Activated naive CD4-positive, alpha-beta T cell treated with anti-CD3 and anti-CD28 coated beads, Interleukin-2, amount 10 ng/mL, durations not matched to agents 7 days and 5 days (primary cell): ENCODE measurements at regions not wholly inside any gene's neighbourhood (a gene's known extent, or its start where the extent isn't known, plus 50 kb on each side); places are given as distances from the start of the nearest gene placed in this dataset.

Source experiments
- CTCF ChIA-PET: fragments of 350-600 bp; sonication (Branson Sonifier 250); formaldehyde crosslinking; loops from one replicate; lab custom pipeline; 2021; ENCODE audit warnings: antibody characterized with exemption; lab: Charles Lee
- DNase-seq: peaks from one replicate; pipeline ENCODE4 v3.0.0-alpha.2; 2020
- H3K27ac Mint-ChIP-seq: one replicate; pipeline ENCODE4 v1.8.0; 2021; ENCODE audit warnings: mild to moderate bottlenecking, moderate library complexity, mixed read lengths
- H3K27me3 Mint-ChIP-seq: one replicate; pipeline ENCODE4 v1.8.0; 2021; ENCODE audit warnings: mild to moderate bottlenecking, mixed read lengths
- H3K36me3 Mint-ChIP-seq: one replicate; pipeline ENCODE4 v1.8.0; 2021; ENCODE audit warnings: mixed read lengths
- H3K4me1 Mint-ChIP-seq: one replicate; pipeline ENCODE4 v1.8.0; 2021; ENCODE audit warnings: mixed read lengths
- H3K4me3 Mint-ChIP-seq: one replicate; pipeline ENCODE4 v1.8.0; 2021; ENCODE audit warnings: mild to moderate bottlenecking, moderate library complexity, mixed read lengths
- H3K9me3 Mint-ChIP-seq: one replicate; pipeline ENCODE4 v1.8.0; 2021; ENCODE audit warnings: mixed read lengths

GRCh38 chr4:18403327-18403726 is 381.8 kb upstream of the LCORL start:
- Mint-ChIP-seq H3K36me3 (no peaks in the 10 kb centered on the region), H3K27me3 (no peaks in the 10 kb centered on the region), H3K4me3 (no peak overlapping the region), H3K4me1 (no peaks in the 10 kb centered on the region), H3K9me3 (no peaks in the 10 kb centered on the region), H3K27ac (no peak overlapping the region)
- no peak for DNase-seq
- CTCF ChIA-PET = no interaction called here

GRCh38 chr4:18401868-18402267 is 380.3 kb upstream of the LCORL start:
- DNase-seq = no peak
- Mint-ChIP-seq H3K27me3 (no peaks in the 10 kb centered on the region), H3K4me1 (no peaks in the 10 kb centered on the region), H3K27ac (no peak overlapping the region), H3K4me3 (no peak overlapping the region), H3K9me3 (no peaks in the 10 kb centered on the region), H3K36me3 (no peaks in the 10 kb centered on the region)
- CTCF ChIA-PET = no interaction called here

GRCh38 chr4:18401425-18401824 is 379.9 kb upstream of the LCORL start:
- DNase-seq = no peak
- Mint-ChIP-seq H3K9me3 (no peaks in the 10 kb centered on the region), H3K27me3 (no peaks in the 10 kb centered on the region), H3K4me1 (no peaks in the 10 kb centered on the region), H3K4me3 (no peak overlapping the region), H3K36me3 (no peaks in the 10 kb centered on the region), H3K27ac (no peak overlapping the region)
- CTCF ChIA-PET = no interaction called here

DNA sequence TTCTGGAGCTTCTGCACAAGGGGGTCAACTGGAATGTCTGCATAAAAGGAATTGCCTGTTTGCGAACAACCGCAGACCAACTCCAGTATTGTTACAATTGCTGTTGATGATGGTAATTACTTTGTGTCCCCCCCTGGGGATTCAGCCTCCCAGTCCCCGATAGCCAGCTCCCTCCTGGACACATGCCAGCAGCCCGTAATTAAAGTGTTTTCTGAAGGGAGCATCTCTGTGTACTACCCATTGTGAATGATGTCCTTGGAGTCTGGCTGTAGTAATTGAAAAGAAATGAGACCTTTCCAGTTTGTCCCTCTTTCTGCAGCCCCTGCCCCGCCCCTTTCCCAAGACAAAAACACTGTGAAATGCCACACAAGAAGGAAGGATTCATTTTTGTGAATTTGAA is 377.1 kb upstream of the LCORL start:
- Mint-ChIP-seq H3K4me3 (no peak overlapping the region), H3K9me3 (no peaks in the 10 kb centered on the region), H3K36me3 (no peaks in the 10 kb centered on the region), H3K27me3 (no peaks in the 10 kb centered on the region), H3K4me1 (no peaks in the 10 kb centered on the region), H3K27ac (no peak overlapping the region)
- CTCF ChIA-PET = interaction anchor here (0.8 kb wide), 1 partner anchor 17 kb away, joined by 3 read pairs; no protein-coding TSS in a partner anchor
- DNase-seq = no peak

- no peaks in the 10 kb centered on the region for H3K36me3 Mint-ChIP-seq
- H3K4me1 Mint-ChIP-seq = no peaks in the 10 kb centered on the region
- CTCF ChIA-PET = no interaction called here
- H3K27me3 Mint-ChIP-seq = no peaks in the 10 kb centered on the region
- no peak for DNase-seq
- H3K9me3 Mint-ChIP-seq = no peaks in the 10 kb centered on the region
- no peak overlapping the region for H3K4me3 Mint-ChIP-seq
- no peak overlapping the region for H3K27ac Mint-ChIP-seq
Measured at GRCh38 chr4:18397681-18398390, 376.3 kb upstream of the LCORL start.

DNA sequence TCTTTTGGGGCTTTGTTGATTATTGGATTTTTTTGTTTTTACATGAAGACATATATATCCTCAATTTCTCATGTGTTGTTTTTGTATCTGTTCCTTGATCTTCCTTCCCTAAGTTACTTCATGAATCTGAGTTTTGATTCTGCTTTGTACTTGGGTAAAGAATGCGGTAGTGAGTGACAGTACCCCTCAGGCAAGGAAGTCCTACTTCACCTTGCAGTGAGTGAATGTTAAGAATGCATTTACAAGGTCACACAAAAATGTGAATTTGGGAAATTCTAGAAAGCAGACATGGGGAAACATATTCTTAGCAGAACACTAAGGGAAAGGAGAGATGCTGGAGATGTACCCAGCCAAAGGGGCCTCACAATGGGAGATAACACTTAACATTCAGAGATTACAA is 373.1 kb upstream of the LCORL start:
- H3K9me3 Mint-ChIP-seq = no peaks in the 10 kb centered on the region
- CTCF ChIA-PET = no interaction called here
- H3K4me1 Mint-ChIP-seq = no peaks in the 10 kb centered on the region

DNA sequence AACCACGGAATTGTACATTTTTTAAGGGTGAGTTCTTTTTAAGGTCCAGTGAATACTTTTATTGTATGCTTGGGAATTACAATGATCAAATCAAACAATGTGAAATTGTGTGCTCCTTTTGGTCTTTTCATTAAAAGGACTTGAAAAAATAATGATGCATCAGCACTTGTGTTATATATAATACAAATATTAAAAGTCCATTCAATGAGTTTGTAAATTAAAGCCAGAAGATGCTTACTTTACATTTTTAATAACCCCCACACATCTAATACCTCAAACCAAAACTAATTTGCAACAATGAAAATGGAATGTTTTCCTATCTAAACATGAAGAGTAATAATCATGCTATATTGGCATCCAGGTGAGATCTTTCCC is 369.8 kb upstream of the LCORL start:
- Mint-ChIP-seq H3K9me3 (no peaks in the 10 kb centered on the region), H3K4me1 (no peaks in the 10 kb centered on the region), H3K4me3 (no peak overlapping the region), H3K36me3 (no peaks in the 10 kb centered on the region), H3K27ac (no peak overlapping the region), H3K27me3 (no peaks in the 10 kb centered on the region)
- CTCF ChIA-PET = no interaction called here
- DNase-seq = no peak

More for the DNA sequence above, 373.1 kb upstream of the LCORL start:
- Mint-ChIP-seq H3K27me3 (no peaks in the 10 kb centered on the region), H3K4me3 (no peak overlapping the region), H3K36me3 (no peaks in the 10 kb centered on the region), H3K27ac (no peak overlapping the region)
- DNase-seq = no peak

GRCh38 chr4:18390655-18391353 is 369.2 kb upstream of the LCORL start:
- H3K36me3 Mint-ChIP-seq = no peaks in the 10 kb centered on the region
- H3K27me3 Mint-ChIP-seq = no peaks in the 10 kb centered on the region
- H3K27ac Mint-ChIP-seq = no peak overlapping the region
- CTCF ChIA-PET = no interaction called here
- H3K4me1 Mint-ChIP-seq = no peaks in the 10 kb centered on the region
- H3K4me3 Mint-ChIP-seq = no peak overlapping the region
- H3K9me3 Mint-ChIP-seq = no peaks in the 10 kb centered on the region
- DNase-seq = no peak

DNA sequence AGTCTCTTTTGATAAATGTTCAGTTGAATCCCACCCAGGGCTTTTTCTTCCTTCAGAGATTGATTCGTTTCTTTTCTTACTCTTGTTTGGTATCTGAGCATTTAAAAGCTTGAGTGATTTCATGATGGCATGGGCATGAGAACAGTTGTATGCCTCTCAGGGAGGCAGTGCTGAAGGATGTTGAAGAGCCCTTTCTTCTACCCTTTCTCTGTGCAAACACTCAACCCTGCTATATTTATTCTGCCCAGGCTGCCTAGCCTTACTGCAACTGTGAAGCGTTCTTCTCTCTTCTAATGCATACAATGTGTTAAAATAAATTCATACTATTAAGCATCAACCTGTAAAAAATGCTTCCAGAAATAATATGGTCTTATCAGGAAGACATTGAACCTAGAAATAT is 367.6 kb upstream of the LCORL start:
- no peak for DNase-seq
- Mint-ChIP-seq H3K27me3 (no peaks in the 10 kb centered on the region), H3K4me3 (no peak overlapping the region), H3K4me1 (no peaks in the 10 kb centered on the region), H3K36me3 (no peaks in the 10 kb centered on the region), H3K27ac (no peak overlapping the region), H3K9me3 (no peaks in the 10 kb centered on the region)
- CTCF ChIA-PET = no interaction called here

- no peaks in the 10 kb centered on the region for H3K27me3 Mint-ChIP-seq
- H3K4me1 Mint-ChIP-seq = no peaks in the 10 kb centered on the region
- DNase-seq = no peak
- CTCF ChIA-PET = no interaction called here
- H3K27ac Mint-ChIP-seq = no peak overlapping the region
- H3K9me3 Mint-ChIP-seq = no peaks in the 10 kb centered on the region
- H3K4me3 Mint-ChIP-seq = no peak overlapping the region
- no peaks in the 10 kb centered on the region for H3K36me3 Mint-ChIP-seq
Measured at GRCh38 chr4:18388039-18388438, 366.5 kb upstream of the LCORL start.

DNA sequence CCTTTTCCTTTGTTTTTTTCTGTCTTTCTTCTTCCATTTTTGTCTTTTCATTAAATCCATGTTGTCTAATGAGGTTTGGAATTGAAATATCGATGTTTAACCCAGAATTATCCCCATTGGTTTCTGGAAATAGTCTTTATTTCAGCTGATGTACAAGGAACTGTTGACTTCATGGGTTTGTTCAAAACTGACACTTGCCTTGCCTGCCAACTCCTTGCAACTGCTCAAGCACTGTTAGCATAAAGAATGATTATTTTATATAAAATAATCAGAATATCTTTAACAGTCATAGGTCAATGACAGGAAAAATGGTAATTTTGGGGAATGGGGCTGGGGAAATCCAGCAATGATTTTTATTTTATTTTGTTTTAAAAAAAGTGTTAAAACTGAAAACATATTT is 359.6 kb upstream of the LCORL start:
- H3K9me3 Mint-ChIP-seq = no peaks in the 10 kb centered on the region
- H3K27ac Mint-ChIP-seq = no peak overlapping the region
- no peak overlapping the region for H3K4me3 Mint-ChIP-seq
- H3K27me3 Mint-ChIP-seq = no peaks in the 10 kb centered on the region
- no peaks in the 10 kb centered on the region for H3K4me1 Mint-ChIP-seq
- H3K36me3 Mint-ChIP-seq = no peaks in the 10 kb centered on the region
- CTCF ChIA-PET = no interaction called here
- no peak for DNase-seq

DNA sequence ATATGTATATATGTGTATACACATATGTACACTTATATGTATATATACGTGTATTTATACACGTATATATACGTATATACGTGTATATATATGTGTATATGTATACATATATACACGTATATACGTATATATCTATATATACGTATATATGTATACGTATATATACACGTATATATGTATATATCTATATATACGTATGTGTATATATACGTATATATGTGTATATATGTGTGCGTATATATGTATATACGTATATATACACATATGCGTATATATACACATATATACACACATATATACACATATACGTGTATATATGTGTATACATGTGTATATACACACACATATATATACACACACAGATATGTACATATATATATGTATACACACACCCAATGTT is 348.0 kb upstream of the LCORL start:
- H3K4me3 Mint-ChIP-seq = no peak overlapping the region
- no peak overlapping the region for H3K27ac Mint-ChIP-seq
- H3K27me3 Mint-ChIP-seq = peaks cover 4% of the 10 kb centered on the region
- H3K4me1 Mint-ChIP-seq = no peaks in the 10 kb centered on the region
- no peaks in the 10 kb centered on the region for H3K36me3 Mint-ChIP-seq
- H3K9me3 Mint-ChIP-seq = no peaks in the 10 kb centered on the region
- CTCF ChIA-PET = no interaction called here
- no peak for DNase-seq

DNA sequence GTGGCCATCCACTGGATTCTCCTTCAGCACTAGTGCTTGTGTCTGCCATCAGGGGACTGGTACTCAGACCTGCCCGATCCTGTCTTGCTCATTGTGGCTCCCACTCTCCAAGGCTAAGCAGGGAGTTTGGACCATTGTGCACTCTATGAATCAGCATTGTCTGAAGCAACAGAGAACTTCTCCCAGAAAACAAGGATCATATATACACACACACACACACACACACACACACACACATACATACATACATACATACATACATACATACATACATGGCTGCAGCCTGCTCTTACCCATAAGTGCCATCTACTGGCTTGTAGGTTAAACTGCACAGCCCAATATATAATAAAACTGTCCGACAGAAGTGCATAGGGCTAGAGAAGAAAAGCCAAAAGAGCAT is 345.3 kb upstream of the LCORL start:
- Mint-ChIP-seq H3K9me3 (no peaks in the 10 kb centered on the region), H3K4me3 (no peak overlapping the region), H3K4me1 (no peaks in the 10 kb centered on the region), H3K27ac (no peak overlapping the region), H3K27me3 (peaks cover 4% of the 10 kb centered on the region), H3K36me3 (no peaks in the 10 kb centered on the region)
- CTCF ChIA-PET = interaction anchor here (2.2 kb wide), 1 partner anchor 550 kb away, joined by 7 read pairs; no protein-coding TSS in a partner anchor
- DNase-seq = no peak

DNA sequence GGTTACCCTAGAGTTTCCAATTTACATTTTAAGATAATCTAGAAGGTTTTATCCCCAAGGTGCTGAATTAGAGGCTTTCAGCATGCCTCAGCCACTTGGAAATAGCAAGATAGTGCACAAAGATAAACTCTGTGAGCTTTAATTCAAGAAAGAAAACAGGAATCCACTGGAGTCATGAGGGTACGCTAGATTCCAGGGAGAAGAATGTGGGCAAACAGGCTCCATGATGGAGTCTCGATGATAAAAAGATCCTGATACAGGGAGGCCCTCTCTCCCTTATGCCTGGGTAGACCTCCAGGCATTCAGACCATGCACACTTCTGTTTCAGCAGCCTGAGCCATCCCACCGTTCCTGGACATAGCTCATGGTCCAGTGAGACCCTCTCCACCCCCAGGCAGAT is 344.6 kb upstream of the LCORL start:
- H3K27me3 Mint-ChIP-seq = peaks cover 4% of the 10 kb centered on the region
- DNase-seq = no peak
- H3K4me3 Mint-ChIP-seq = no peak overlapping the region
- no peaks in the 10 kb centered on the region for H3K4me1 Mint-ChIP-seq
- CTCF ChIA-PET = no interaction called here
- H3K36me3 Mint-ChIP-seq = no peaks in the 10 kb centered on the region
- no peaks in the 10 kb centered on the region for H3K9me3 Mint-ChIP-seq
- H3K27ac Mint-ChIP-seq = no peak overlapping the region

DNA sequence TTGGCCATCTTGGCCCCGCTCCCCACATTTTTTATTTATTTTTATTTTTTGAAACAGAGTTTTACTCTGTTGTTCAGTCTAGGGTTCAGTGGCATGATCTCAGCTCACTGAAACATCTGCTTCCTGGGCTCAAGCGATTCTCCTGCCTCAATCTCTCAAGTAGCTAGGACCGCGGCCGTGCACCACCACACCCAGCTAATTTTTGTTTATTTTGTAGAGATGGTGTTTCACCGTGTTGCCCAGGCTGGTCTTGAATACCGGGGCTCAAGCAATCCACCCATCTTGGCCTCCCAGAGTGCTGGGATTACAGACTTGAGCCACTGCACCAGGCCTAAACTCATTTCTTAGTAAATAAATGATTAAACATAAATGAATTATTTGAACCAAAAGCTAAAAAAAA is 322.0 kb upstream of the LCORL start:
- DNase-seq = no peak
- Mint-ChIP-seq H3K27ac (no peak overlapping the region), H3K27me3 (no peaks in the 10 kb centered on the region), H3K9me3 (no peaks in the 10 kb centered on the region), H3K36me3 (no peaks in the 10 kb centered on the region), H3K4me3 (no peak overlapping the region), H3K4me1 (no peaks in the 10 kb centered on the region)
- CTCF ChIA-PET = no interaction called here
